HepG2 (cell line): ENCODE measurements at regions not wholly inside any gene's neighbourhood (a gene's known extent, or its start where the extent isn't known, plus 50 kb on each side); places are given as distances from the start of the nearest gene placed in this dataset.

Source experiments
- ATAC-seq: fragments of 200-7000 bp; cut with Tn5 transposase; 3 replicates; pipeline ENCODE4 v1.9.1; 2020; ENCODE audit warnings: mild to moderate bottlenecking, moderate library complexity
- BruUV-seq: library from RNA; stranded (reverse); fragments of 400-500 nt; replicated peaks from 2 replicates; lab custom pipeline; 2021; lab: Mats Ljungman, UMichigan
- CTCF ChIA-PET: fragments of 300-600 bp; formaldehyde crosslinking; extraction: SDS; loops from one replicate; lab custom pipeline; 2021; ENCODE audit warnings: low total read pairs, inconsistent platforms, low intra/inter-chr PET ratio; lab: Yijun Ruan, JAX
- POLR2A ChIA-PET: fragments of 350-600 bp; sonication (Branson Sonifier 250); formaldehyde crosslinking; loops from one replicate; lab custom pipeline; 2020; ENCODE audit warnings: antibody characterized with exemption, inconsistent platforms; lab: Yijun Ruan, JAX
- DNase-seq: peaks from one replicate; pipeline ENCODE4 v3.0.0-alpha.2; 2015; ENCODE audit warnings: low spot score
- FAIRE-seq: peaks from 3 replicates; lab custom pipeline; 2011; peaks lifted over from hg19 to GRCh38; lab: Jason Lieb, UNC
- H2AFZ ChIP-seq: one replicate; pipeline ENCODE4 v1.6.1; 2011; ENCODE audit warnings: low read length, inconsistent platforms
- H3K27ac ChIP-seq: fragments of 300-600 bp; 3 replicates; pipeline ENCODE4 v1.8.0; 2011; ENCODE audit warnings: mixed run types, mild to moderate bottlenecking, mixed read lengths, low read length, inconsistent platforms; ENCODE audit not compliant: insufficient read depth; ENCODE audit errors: extremely low read length
- H3K27me3 ChIP-seq, 2 experiments: fragments of 200-600 bp in 1 of 2; 2 replicates in 1 of 2; 3 replicates in 1 of 2; pipeline versions ENCODE4 v1.6.0 to v1.8.0; 2011; ENCODE audit warnings: low read length in 2 of 2, mild to moderate bottlenecking in 2 of 2, moderate library complexity in 2 of 2, inconsistent platforms in 1 of 2; ENCODE audit not compliant: insufficient read depth in 2 of 2, control insufficient read depth in 1 of 2
- H3K36me3 ChIP-seq, 2 experiments: fragments of 200-600 bp in 1 of 2; replicated peaks in 1 of 2; 2 replicates in 1 of 2; 3 replicates in 1 of 2; pipeline versions ENCODE4 v1.5.1 to v1.8.0; 2011; ENCODE audit warnings: low read length in 2 of 2, inconsistent platforms in 1 of 2; ENCODE audit not compliant: insufficient read depth in 2 of 2, control insufficient read depth in 1 of 2
- H3K4me1 ChIP-seq: 2 replicates; pipeline ENCODE4 v1.5.1; 2012; ENCODE audit warnings: low read length, inconsistent platforms; ENCODE audit not compliant: insufficient read depth
- H3K4me2 ChIP-seq: 2 replicates; pipeline ENCODE4 v1.6.0; 2011; ENCODE audit warnings: low read depth, low read length, inconsistent platforms
- H3K4me3 ChIP-seq, 3 experiments: fragments of 200-600 bp in 1 of 3; sonication (generic), shearing (Covaris generic) in 1 of 3; replicated peaks in 1 of 3; 2 replicates each; pipeline ENCODE4 v1.5.1; 2011 to 2016; ENCODE audit warnings: low read length in 3 of 3, inconsistent platforms in 2 of 3, low read depth in 2 of 3, mild to moderate bottlenecking in 2 of 3, control low read depth in 1 of 3, mixed read lengths in 1 of 3; ENCODE audit not compliant: insufficient read depth in 1 of 3
- H3K79me2 ChIP-seq: one replicate; pipeline ENCODE4 v1.6.1; 2011; ENCODE audit warnings: low read length, inconsistent platforms; ENCODE audit not compliant: insufficient read depth
- H3K9ac ChIP-seq: 2 replicates; pipeline ENCODE4 v1.6.0; 2011; ENCODE audit warnings: mild to moderate bottlenecking, low read depth, low read length, inconsistent platforms; ENCODE audit not compliant: insufficient read depth
- H3K9me3 ChIP-seq: 2 replicates; pipeline ENCODE4 v1.5.1; 2012; ENCODE audit warnings: mild to moderate bottlenecking, low read length
- H4K20me1 ChIP-seq: 2 replicates; pipeline ENCODE4 v1.6.0; 2011; ENCODE audit warnings: inconsistent platforms, mild to moderate bottlenecking, low read length, moderate library complexity; ENCODE audit not compliant: insufficient read depth
- HMGA1 ChIP-seq: sonication (generic); formaldehyde crosslinking; conservative IDR thresholded peaks from 2 replicates; pipeline ENCODE4 v1.4.0; 2020; ENCODE audit warnings: missing genetic modification reagents
- MXD4 ChIP-seq: IDR thresholded peaks from 2 replicates; pipeline ENCODE4 v1.6.1; 2016; ENCODE audit warnings: mild to moderate bottlenecking, missing biosample characterization, missing genetic modification reagents
- MYNN ChIP-seq: sonication (generic); formaldehyde crosslinking; IDR thresholded peaks from 2 replicates; pipeline ENCODE4 v1.4.0; 2020; ENCODE audit warnings: mild to moderate bottlenecking, low read depth, missing genetic modification reagents
- RBAK ChIP-seq: sonication (generic); formaldehyde crosslinking; IDR thresholded peaks from 2 replicates; pipeline ENCODE4 v1.5.1; 2020; ENCODE audit warnings: mild to moderate bottlenecking, missing genetic modification reagents
- SP1 ChIP-seq, 2 experiments: fragments of 450-650 bp in 1 of 2; sonication (generic) in 1 of 2; formaldehyde crosslinking in 1 of 2; IDR thresholded peaks; 2 replicates each; pipeline versions ENCODE4 v1.4.0 to v1.6.1; 2016 to 2020; ENCODE audit warnings: missing genetic modification reagents in 1 of 2
- TFAP4 ChIP-seq: sonication (generic); IDR thresholded peaks from 2 replicates; pipeline ENCODE4 v1.6.1; 2016; ENCODE audit warnings: low read depth, borderline replicate concordance
- U2AF2 ChIP-seq: fragments of 200-400 bp; formaldehyde crosslinking; IDR thresholded peaks from 2 replicates; pipeline ENCODE4 v1.6.1; 2017; ENCODE audit warnings: low read depth, mild to moderate bottlenecking, low read length
- ZNF317 ChIP-seq: sonication (generic); formaldehyde crosslinking; IDR thresholded peaks from 2 replicates; pipeline ENCODE4 v1.5.0; 2020; ENCODE audit warnings: mild to moderate bottlenecking, missing genetic modification reagents
- ZNF331 ChIP-seq: sonication (generic); formaldehyde crosslinking; IDR thresholded peaks from 2 replicates; pipeline ENCODE4 v1.4.0; 2020; ENCODE audit warnings: missing genetic modification reagents
- ZNF431 ChIP-seq: sonication (generic); formaldehyde crosslinking; IDR thresholded peaks from 2 replicates; pipeline ENCODE4 v1.9.0; 2022; ENCODE audit warnings: missing genetic modification reagents, low read depth, mild to moderate bottlenecking, borderline replicate concordance
- ZNF589 ChIP-seq: sonication (generic); formaldehyde crosslinking; conservative IDR thresholded peaks from 2 replicates; pipeline ENCODE4 v1.8.0; 2022; ENCODE audit warnings: mild to moderate bottlenecking, moderate library complexity, missing genetic modification reagents
- ZNF768 ChIP-seq: sonication (generic); formaldehyde crosslinking; IDR thresholded peaks from 2 replicates; pipeline ENCODE4 v1.4.0; 2020; ENCODE audit warnings: missing genetic modification reagents
- ZNF772 ChIP-seq: sonication (generic); formaldehyde crosslinking; IDR thresholded peaks from 2 replicates; pipeline ENCODE4 v1.5.0; 2020; ENCODE audit warnings: mild to moderate bottlenecking, missing genetic modification reagents
- ZNF776 ChIP-seq: sonication (generic); formaldehyde crosslinking; IDR thresholded peaks from 2 replicates; pipeline ENCODE4 v1.4.0; 2020; ENCODE audit warnings: mild to moderate bottlenecking, missing genetic modification reagents
- WGBS: methylation state at CpG from one replicate; pipeline ENCODE4 v1.1.6; 2017; ENCODE audit warnings: low lambda C conversion rate; 5-methylcytosine and 5-hydroxymethylcytosine counted together
- in situ Hi-C: cut with HindIII; loops from 2 replicates; pipeline ENCODE4 v1.10.0; 2017; ENCODE audit warnings: low pct_unique_long_range_greater_than_20kb; ENCODE audit not compliant: extremely low pct_ligation_motif_present
- intact Hi-C: fragments of 100-400 bp; cut with micrococcal nuclease; formaldehyde crosslinking; loops from one replicate; pipeline ENCODE4 v1.10.0; 2022; ENCODE audit not compliant: unreplicated experiment
- TF ChIP-seq, protein P1 (sequence below): sonication (generic); formaldehyde crosslinking; conservative IDR thresholded peaks from 2 replicates; pipeline ENCODE4 v1.5.0; 2020; ENCODE audit warnings: missing genetic modification reagents
- TF ChIP-seq, protein P2 (sequence below): sonication (generic); formaldehyde crosslinking; IDR thresholded peaks from 2 replicates; pipeline ENCODE4 v1.4.0; 2020; ENCODE audit warnings: missing genetic modification reagents

GRCh38 chr18:60784161-60784560 is 411.6 kb upstream of the MC4R start:
- Histone ChIP-seq H3K79me2 (no peaks in the 10 kb centered on the region), H3K9me3 (peaks cover 49% of the 10 kb centered on the region), H3K36me3 (no peaks in the 10 kb centered on the region), H3K9ac (no peak overlapping the region), H3K27ac (no peak overlapping the region), H2AFZ (no peak overlapping the region), H3K4me2 (no peak overlapping the region), H3K27me3 (no peaks in the 10 kb centered on the region), H4K20me1 (no peaks in the 10 kb centered on the region), H3K4me1 (no peaks in the 10 kb centered on the region), H3K4me3 (no peak overlapping the region)
- DNase-seq (no peak), ATAC-seq (no peak), FAIRE-seq (no peak)
- intact Hi-C loops (no loop called here), in situ Hi-C loops (no loop called here)
- no CpG with 5 or more reads among the region's 1 CpG for WGBS
- TF ChIP-seq ZNF317 (CRISPR knock-in tag) (no peak), ZNF772 (CRISPR knock-in tag) (no peak), MXD4 (CRISPR knock-in tag) (no peak), U2AF2 (no peak), HMGA1 (no peak), RBAK (CRISPR knock-in tag) (no peak), MYNN (CRISPR knock-in tag) (no peak), ZNF776 (CRISPR knock-in tag) (no peak), ZNF589 (CRISPR knock-in tag) (no peak), TFAP4 (no peak), ZNF768 (no peak), ZNF431 (CRISPR knock-in tag) (no peak), SP1 (IDR thresholded peaks at IDR 0.05) (no peak), SP1 (CRISPR knock-in tag; IDR thresholded peaks at IDR 0.05) (no peak), ZNF331 (CRISPR knock-in tag) (no peak)
- TF ChIP-seq, protein P1, sequence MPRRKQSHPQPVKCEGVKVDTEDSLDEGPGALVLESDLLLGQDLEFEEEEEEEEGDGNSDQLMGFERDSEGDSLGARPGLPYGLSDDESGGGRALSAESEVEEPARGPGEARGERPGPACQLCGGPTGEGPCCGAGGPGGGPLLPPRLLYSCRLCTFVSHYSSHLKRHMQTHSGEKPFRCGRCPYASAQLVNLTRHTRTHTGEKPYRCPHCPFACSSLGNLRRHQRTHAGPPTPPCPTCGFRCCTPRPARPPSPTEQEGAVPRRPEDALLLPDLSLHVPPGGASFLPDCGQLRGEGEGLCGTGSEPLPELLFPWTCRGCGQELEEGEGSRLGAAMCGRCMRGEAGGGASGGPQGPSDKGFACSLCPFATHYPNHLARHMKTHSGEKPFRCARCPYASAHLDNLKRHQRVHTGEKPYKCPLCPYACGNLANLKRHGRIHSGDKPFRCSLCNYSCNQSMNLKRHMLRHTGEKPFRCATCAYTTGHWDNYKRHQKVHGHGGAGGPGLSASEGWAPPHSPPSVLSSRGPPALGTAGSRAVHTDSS (CRISPR knock-in tag), result no peak
- TF ChIP-seq, protein P2, sequence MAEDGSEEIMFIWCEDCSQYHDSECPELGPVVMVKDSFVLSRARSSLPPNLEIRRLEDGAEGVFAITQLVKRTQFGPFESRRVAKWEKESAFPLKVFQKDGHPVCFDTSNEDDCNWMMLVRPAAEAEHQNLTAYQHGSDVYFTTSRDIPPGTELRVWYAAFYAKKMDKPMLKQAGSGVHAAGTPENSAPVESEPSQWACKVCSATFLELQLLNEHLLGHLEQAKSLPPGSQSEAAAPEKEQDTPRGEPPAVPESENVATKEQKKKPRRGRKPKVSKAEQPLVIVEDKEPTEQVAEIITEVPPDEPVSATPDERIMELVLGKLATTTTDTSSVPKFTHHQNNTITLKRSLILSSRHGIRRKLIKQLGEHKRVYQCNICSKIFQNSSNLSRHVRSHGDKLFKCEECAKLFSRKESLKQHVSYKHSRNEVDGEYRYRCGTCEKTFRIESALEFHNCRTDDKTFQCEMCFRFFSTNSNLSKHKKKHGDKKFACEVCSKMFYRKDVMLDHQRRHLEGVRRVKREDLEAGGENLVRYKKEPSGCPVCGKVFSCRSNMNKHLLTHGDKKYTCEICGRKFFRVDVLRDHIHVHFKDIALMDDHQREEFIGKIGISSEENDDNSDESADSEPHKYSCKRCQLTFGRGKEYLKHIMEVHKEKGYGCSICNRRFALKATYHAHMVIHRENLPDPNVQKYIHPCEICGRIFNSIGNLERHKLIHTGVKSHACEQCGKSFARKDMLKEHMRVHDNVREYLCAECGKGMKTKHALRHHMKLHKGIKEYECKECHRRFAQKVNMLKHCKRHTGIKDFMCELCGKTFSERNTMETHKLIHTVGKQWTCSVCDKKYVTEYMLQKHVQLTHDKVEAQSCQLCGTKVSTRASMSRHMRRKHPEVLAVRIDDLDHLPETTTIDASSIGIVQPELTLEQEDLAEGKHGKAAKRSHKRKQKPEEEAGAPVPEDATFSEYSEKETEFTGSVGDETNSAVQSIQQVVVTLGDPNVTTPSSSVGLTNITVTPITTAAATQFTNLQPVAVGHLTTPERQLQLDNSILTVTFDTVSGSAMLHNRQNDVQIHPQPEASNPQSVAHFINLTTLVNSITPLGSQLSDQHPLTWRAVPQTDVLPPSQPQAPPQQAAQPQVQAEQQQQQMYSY (CRISPR knock-in tag), result no peak
- POLR2A ChIA-PET, result no interaction called here
- BruUV-seq, result no TSS peak
- CTCF ChIA-PET, result no interaction called here
